ENCODE measurements at regions not wholly inside any gene's neighbourhood (a gene's known extent, or its start where the extent isn't known, plus 50 kb on each side); places are given as distances from the start of the nearest gene placed in this dataset.

- TF ChIP-seq CTCF (IDR thresholded peaks at IDR 0.05) (no peak), POLR2A (IDR thresholded peaks at IDR 0.05) (no peak)
Measured at GRCh38 chr11:133681901-133682300, 149.6 kb upstream of the OPCML start.

GRCh38 chr11:133679896-133680295, 147.6 kb upstream of the OPCML start:
- Histone ChIP-seq H3K4me3 (no peak overlapping the region), H3K27me3 (no peaks in the 10 kb centered on the region), H3K4me1 (no peaks in the 10 kb centered on the region), H3K36me3 (no peaks in the 10 kb centered on the region), H3K27ac (no peak overlapping the region), H3K9me3 (no peaks in the 10 kb centered on the region)
- TF ChIP-seq POLR2A (IDR thresholded peaks at IDR 0.05) (no peak), CTCF (IDR thresholded peaks at IDR 0.05) (no peak)
- no peak for DNase-seq

More at GRCh38 chr11:133681901-133682300, 149.6 kb upstream of the OPCML start:
- Histone ChIP-seq H3K9me3 (no peaks in the 10 kb centered on the region), H3K27ac (no peak overlapping the region), H3K27me3 (no peaks in the 10 kb centered on the region), H3K4me3 (no peak overlapping the region), H3K36me3 (no peaks in the 10 kb centered on the region), H3K4me1 (no peaks in the 10 kb centered on the region)
- no peak for DNase-seq

- H3K27me3 ChIP-seq: no peaks in the 10 kb centered on the region
- no peak for DNase-seq
- no peaks in the 10 kb centered on the region for H3K4me1 ChIP-seq
- H3K36me3 ChIP-seq: no peaks in the 10 kb centered on the region
- TF ChIP-seq POLR2A (IDR thresholded peaks at IDR 0.05) (no peak), CTCF (IDR thresholded peaks at IDR 0.05) (no peak)
- H3K27ac ChIP-seq: no peak overlapping the region
- H3K4me3 ChIP-seq: no peak overlapping the region
- no peaks in the 10 kb centered on the region for H3K9me3 ChIP-seq
Measured at GRCh38 chr11:133678191-133678590, 145.9 kb upstream of the OPCML start.

GRCh38 chr11:133677387-133677786, 145.1 kb upstream of the OPCML start:
- Histone ChIP-seq H3K4me3 (no peak overlapping the region), H3K27ac (no peak overlapping the region), H3K9me3 (no peaks in the 10 kb centered on the region), H3K27me3 (no peaks in the 10 kb centered on the region), H3K36me3 (no peaks in the 10 kb centered on the region), H3K4me1 (no peaks in the 10 kb centered on the region)
- DNase-seq: no peak
- no peak for TF ChIP-seq POLR2A (IDR thresholded peaks at IDR 0.05)
- TF ChIP-seq CTCF (IDR thresholded peaks at IDR 0.05): no peak

GRCh38 chr11:133676265-133676664, 144.0 kb upstream of the OPCML start:
- H3K4me1 ChIP-seq: no peaks in the 10 kb centered on the region
- no peaks in the 10 kb centered on the region for H3K27me3 ChIP-seq
- no peak for TF ChIP-seq POLR2A (IDR thresholded peaks at IDR 0.05)
- no peak for TF ChIP-seq CTCF (IDR thresholded peaks at IDR 0.05)
- no peak for DNase-seq
- H3K36me3 ChIP-seq: no peaks in the 10 kb centered on the region
- H3K4me3 ChIP-seq: no peak overlapping the region
- no peak overlapping the region for H3K27ac ChIP-seq
- H3K9me3 ChIP-seq: no peaks in the 10 kb centered on the region

- Histone ChIP-seq H3K27me3 (no peaks in the 10 kb centered on the region), H3K27ac (no peak overlapping the region), H3K9me3 (no peaks in the 10 kb centered on the region), H3K4me1 (no peaks in the 10 kb centered on the region), H3K36me3 (no peaks in the 10 kb centered on the region), H3K4me3 (no peak overlapping the region)
- TF ChIP-seq CTCF (IDR thresholded peaks at IDR 0.05): no peak
- no peak for TF ChIP-seq POLR2A (IDR thresholded peaks at IDR 0.05)
- DNase-seq: no peak
Measured at GRCh38 chr11:133669371-133670053, 137.2 kb upstream of the OPCML start.
